ENCODE measurements at regions not wholly inside any gene's neighbourhood (a gene's known extent, or its start where the extent isn't known, plus 50 kb on each side); places are given as distances from the start of the nearest gene placed in this dataset.

- no peak overlapping the region for H3K9ac ChIP-seq (ENCODE audit: low read length)
- no peaks in the 10 kb centered on the region for H3K9me3 ChIP-seq (ENCODE audit: low read length)
- H3K27me3 ChIP-seq (ENCODE audit: control insufficient read depth in 1 of 2, insufficient read depth in 2 of 2, low read length in 2 of 2) = no peaks in the 10 kb centered on the region
- no peaks in the 10 kb centered on the region for H3K4me1 ChIP-seq (ENCODE audit: insufficient read depth, low read length)
- no peaks in the 10 kb centered on the region for H3K36me3 ChIP-seq (ENCODE audit: insufficient read depth, low read length)
- H3K4me3 ChIP-seq (ENCODE audit: low read depth in 1 of 2, low read length in 2 of 2) = no peak overlapping the region
- H3K27ac ChIP-seq (ENCODE audit: low read depth, low read length) = no peak overlapping the region
Measured at GRCh38 chr4:187598196-187598595, 397.4 kb upstream of the ZFP42 start.

DNA sequence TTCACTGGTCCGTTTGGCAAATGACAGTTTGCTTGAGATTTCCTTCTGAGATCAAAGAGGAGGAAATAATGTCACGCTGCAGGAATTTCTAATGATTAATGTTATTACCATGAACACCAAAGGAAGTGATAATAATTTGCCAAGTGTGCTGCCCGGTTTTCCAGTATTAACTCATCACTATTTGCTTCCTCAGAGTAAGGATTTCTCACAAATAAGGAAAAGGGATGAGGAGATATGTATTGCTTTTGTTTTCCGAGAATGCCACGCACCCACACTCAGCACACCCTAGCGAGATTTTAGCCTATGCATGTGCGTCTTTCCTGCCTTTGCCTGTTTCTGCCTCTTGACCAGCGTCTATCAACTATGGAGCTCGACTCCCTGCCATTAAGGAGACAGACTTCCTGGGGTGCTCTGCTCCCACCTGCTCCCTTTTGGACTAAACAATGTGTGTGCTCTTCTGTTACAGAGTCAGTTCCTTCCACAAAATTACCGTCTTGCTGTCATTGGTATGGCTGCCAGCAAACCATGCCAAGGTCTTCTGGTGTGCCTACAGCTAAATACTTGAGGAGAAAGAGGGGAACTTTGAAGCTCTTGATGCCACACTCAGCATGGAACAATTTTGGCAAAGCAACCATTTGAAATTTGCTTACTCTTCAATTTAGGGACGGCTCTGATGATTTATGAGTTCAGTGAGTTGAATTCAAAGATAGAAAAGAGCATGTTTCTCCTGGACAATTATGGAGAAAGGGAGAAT lies 393.1 kb upstream of the ZFP42 start:
- no peaks in the 10 kb centered on the region for H3K9me3 ChIP-seq (ENCODE audit: low read length)
- H3K4me1 ChIP-seq (ENCODE audit: insufficient read depth, low read length) = no peaks in the 10 kb centered on the region
- no peak overlapping the region for H3K9ac ChIP-seq (ENCODE audit: low read length)
- no peak overlapping the region for H3K27ac ChIP-seq (ENCODE audit: low read depth, low read length)
- no peak overlapping the region for H3K4me3 ChIP-seq (ENCODE audit: low read depth in 1 of 2, low read length in 2 of 2)
- H3K36me3 ChIP-seq (ENCODE audit: insufficient read depth, low read length) = no peaks in the 10 kb centered on the region
- no peaks in the 10 kb centered on the region for H3K27me3 ChIP-seq (ENCODE audit: control insufficient read depth in 1 of 2, insufficient read depth in 2 of 2, low read length in 2 of 2)

GRCh38 chr4:187603093-187604025 lies 392.2 kb upstream of the ZFP42 start:
- H3K9ac ChIP-seq (ENCODE audit: low read length) = no peak overlapping the region
- no peaks in the 10 kb centered on the region for H3K4me1 ChIP-seq (ENCODE audit: insufficient read depth, low read length)
- no peaks in the 10 kb centered on the region for H3K36me3 ChIP-seq (ENCODE audit: insufficient read depth, low read length)
- H3K27ac ChIP-seq (ENCODE audit: low read depth, low read length) = no peak overlapping the region
- H3K9me3 ChIP-seq (ENCODE audit: low read length) = no peaks in the 10 kb centered on the region
- H3K4me3 ChIP-seq (ENCODE audit: low read depth in 1 of 2, low read length in 2 of 2) = no peak overlapping the region
- no peaks in the 10 kb centered on the region for H3K27me3 ChIP-seq (ENCODE audit: control insufficient read depth in 1 of 2, insufficient read depth in 2 of 2, low read length in 2 of 2)

GRCh38 chr4:187604984-187605383 lies 390.6 kb upstream of the ZFP42 start:
- Histone ChIP-seq H3K27me3 (ENCODE audit: control insufficient read depth in 1 of 2, insufficient read depth in 2 of 2, low read length in 2 of 2) (no peaks in the 10 kb centered on the region), H3K4me3 (ENCODE audit: low read depth in 1 of 2, low read length in 2 of 2) (no peak overlapping the region), H3K36me3 (ENCODE audit: insufficient read depth, low read length) (no peaks in the 10 kb centered on the region), H3K4me1 (ENCODE audit: insufficient read depth, low read length) (no peaks in the 10 kb centered on the region), H3K27ac (ENCODE audit: low read depth, low read length) (no peak overlapping the region), H3K9ac (ENCODE audit: low read length) (no peak overlapping the region), H3K9me3 (ENCODE audit: low read length) (no peaks in the 10 kb centered on the region)

DNA sequence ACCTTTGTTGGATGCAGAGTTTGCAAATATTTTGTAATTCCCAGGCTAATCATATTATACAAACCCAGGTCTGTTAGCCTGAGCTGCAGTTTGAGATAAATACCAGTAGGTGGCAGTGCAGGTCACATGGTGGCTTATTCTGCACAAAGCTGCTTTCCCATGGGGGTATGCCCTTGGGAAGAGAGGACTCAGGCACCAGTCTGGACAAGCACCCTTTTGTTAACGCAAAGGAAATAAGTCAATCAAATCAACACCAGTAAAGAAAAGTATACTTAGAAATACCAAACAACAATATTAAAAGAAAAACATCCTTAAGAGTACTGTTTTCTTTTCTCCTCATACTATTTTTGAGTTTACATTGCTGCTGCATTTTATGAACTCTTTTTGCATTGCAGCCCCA lies 389.0 kb upstream of the ZFP42 start:
- H3K4me3 ChIP-seq (ENCODE audit: low read depth in 1 of 2, low read length in 2 of 2) = no peak overlapping the region
- no peak overlapping the region for H3K9ac ChIP-seq (ENCODE audit: low read length)
- no peaks in the 10 kb centered on the region for H3K4me1 ChIP-seq (ENCODE audit: insufficient read depth, low read length)
- no peaks in the 10 kb centered on the region for H3K27me3 ChIP-seq (ENCODE audit: control insufficient read depth in 1 of 2, insufficient read depth in 2 of 2, low read length in 2 of 2)
- H3K9me3 ChIP-seq (ENCODE audit: low read length) = no peaks in the 10 kb centered on the region
- no peak overlapping the region for H3K27ac ChIP-seq (ENCODE audit: low read depth, low read length)
- no peaks in the 10 kb centered on the region for H3K36me3 ChIP-seq (ENCODE audit: insufficient read depth, low read length)

DNA sequence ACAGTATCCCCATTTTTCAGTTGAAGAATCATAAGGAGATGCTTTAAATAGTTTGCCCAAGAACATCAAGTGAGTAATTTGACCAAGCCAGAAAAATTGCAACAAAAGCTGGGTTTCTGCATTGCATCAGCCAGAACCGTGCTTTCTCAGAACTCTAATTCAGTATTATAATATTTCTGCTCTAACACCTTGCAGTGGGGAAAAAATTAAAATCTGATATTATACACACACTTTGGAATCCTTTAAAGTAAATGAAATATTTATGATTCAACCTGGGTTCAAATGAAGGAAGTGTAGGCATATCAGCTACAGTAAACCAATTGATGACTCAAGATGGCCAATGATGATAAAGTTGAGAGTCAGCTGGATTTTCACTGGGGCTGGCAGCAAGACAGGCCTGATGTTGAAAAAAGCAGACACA lies 387.6 kb upstream of the ZFP42 start:
- Histone ChIP-seq H3K9ac (ENCODE audit: low read length) (no peak overlapping the region), H3K27me3 (ENCODE audit: control insufficient read depth in 1 of 2, insufficient read depth in 2 of 2, low read length in 2 of 2) (no peaks in the 10 kb centered on the region), H3K36me3 (ENCODE audit: insufficient read depth, low read length) (no peaks in the 10 kb centered on the region), H3K9me3 (ENCODE audit: low read length) (no peaks in the 10 kb centered on the region), H3K4me1 (ENCODE audit: insufficient read depth, low read length) (no peaks in the 10 kb centered on the region), H3K4me3 (ENCODE audit: low read depth in 1 of 2, low read length in 2 of 2) (no peak overlapping the region), H3K27ac (ENCODE audit: low read depth, low read length) (no peak overlapping the region)

DNA sequence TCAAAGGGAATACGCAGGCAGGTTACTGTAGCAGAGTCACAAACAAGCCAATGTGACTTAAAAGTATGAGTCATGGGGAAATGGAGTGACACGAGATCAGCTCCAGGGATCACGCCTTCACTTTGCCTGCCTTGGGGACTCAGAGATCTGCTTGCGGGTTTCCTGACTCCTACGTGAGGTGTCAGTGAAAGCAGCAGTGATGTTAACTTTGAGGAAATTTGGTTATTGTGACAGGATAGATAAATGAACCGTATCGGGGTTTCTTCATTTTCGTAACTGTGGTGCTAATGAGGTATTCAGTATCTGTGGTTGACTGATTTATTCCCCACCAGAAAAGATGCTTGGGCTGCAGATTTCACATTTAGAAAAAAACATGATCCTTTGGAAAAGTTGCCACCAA lies 383.3 kb upstream of the ZFP42 start:
- Histone ChIP-seq H3K27ac (ENCODE audit: low read depth, low read length) (no peak overlapping the region), H3K4me1 (ENCODE audit: insufficient read depth, low read length) (no peaks in the 10 kb centered on the region), H3K27me3 (ENCODE audit: control insufficient read depth in 1 of 2, insufficient read depth in 2 of 2, low read length in 2 of 2) (no peaks in the 10 kb centered on the region), H3K9ac (ENCODE audit: low read length) (no peak overlapping the region), H3K36me3 (ENCODE audit: insufficient read depth, low read length) (no peaks in the 10 kb centered on the region), H3K4me3 (ENCODE audit: low read depth in 1 of 2, low read length in 2 of 2) (no peak overlapping the region), H3K9me3 (ENCODE audit: low read length) (no peaks in the 10 kb centered on the region)

DNA sequence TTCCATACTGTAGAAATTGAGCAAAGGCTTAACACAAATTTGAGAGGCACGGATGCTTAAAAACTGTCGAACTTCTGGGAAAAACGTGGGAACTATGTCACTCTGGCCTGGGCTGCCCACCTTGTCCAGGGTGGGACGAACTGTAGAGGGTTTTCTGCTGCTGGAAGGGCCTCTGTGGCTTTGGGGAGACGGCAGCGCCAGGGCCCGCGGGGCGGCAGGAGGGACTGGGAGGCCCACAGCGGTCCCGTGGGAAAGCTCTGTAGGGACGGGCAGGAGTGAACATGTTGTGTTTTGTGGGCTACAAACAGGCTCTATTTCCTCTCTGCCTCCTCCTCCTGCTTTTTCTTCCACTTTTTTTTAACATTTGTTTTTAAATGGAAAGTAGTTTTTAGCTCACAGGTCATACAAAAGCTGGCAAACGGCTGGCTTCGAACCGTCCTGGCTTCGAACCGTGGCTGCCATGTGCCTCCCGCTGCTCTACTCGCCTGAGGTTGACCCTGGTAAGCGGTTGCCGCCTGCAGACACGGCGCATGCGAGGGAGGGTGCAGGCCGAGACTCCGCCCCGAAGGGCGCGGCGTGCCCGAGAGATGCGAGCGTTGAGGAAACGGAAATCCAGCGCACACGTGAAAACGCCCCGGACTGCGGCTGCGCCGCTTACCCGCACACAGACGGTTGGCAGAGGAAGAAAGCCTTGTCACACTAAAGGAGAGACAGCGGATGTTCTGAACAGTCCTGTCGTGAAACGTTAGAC lies 382.3 kb upstream of the ZFP42 start:
- Histone ChIP-seq H3K9me3 (ENCODE audit: low read length) (no peaks in the 10 kb centered on the region), H3K4me1 (ENCODE audit: insufficient read depth, low read length) (no peaks in the 10 kb centered on the region), H3K4me3 (ENCODE audit: low read depth in 1 of 2, low read length in 2 of 2) (no peak overlapping the region), H3K36me3 (ENCODE audit: insufficient read depth, low read length) (no peaks in the 10 kb centered on the region), H3K27ac (ENCODE audit: low read depth, low read length) (no peak overlapping the region), H3K27me3 (ENCODE audit: control insufficient read depth in 1 of 2, insufficient read depth in 2 of 2, low read length in 2 of 2) (no peaks in the 10 kb centered on the region), H3K9ac (ENCODE audit: low read length) (no peak overlapping the region)

DNA sequence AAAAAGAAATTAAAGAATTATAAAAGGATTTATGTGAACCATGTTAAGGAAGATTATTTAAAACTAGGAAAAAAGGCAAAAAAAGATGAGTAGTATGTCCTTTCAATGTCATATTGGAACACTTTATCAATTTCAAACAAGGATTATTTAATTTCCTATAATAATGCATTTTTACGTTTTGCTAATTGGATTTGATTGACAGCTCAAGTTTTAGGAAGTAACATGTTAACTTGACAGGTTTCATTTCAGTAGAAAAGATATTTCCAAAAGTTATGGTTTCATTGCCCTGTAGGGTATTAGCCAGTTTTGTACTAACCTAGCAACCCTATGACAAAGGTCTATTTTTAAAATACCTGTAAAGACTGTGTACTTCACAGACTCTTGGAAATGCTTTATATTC lies 379.6 kb upstream of the ZFP42 start:
- H3K27me3 ChIP-seq (ENCODE audit: control insufficient read depth in 1 of 2, insufficient read depth in 2 of 2, low read length in 2 of 2) = no peaks in the 10 kb centered on the region

GRCh38 chr4:187617113-187617512 lies 378.5 kb upstream of the ZFP42 start:
- no peaks in the 10 kb centered on the region for H3K4me1 ChIP-seq (ENCODE audit: insufficient read depth, low read length)
- H3K36me3 ChIP-seq (ENCODE audit: insufficient read depth, low read length) = no peaks in the 10 kb centered on the region
- no peaks in the 10 kb centered on the region for H3K27me3 ChIP-seq (ENCODE audit: control insufficient read depth in 1 of 2, insufficient read depth in 2 of 2, low read length in 2 of 2)
- H3K9me3 ChIP-seq (ENCODE audit: low read length) = no peaks in the 10 kb centered on the region
- H3K27ac ChIP-seq (ENCODE audit: low read depth, low read length) = no peak overlapping the region
- no peak overlapping the region for H3K9ac ChIP-seq (ENCODE audit: low read length)
- H3K4me3 ChIP-seq (ENCODE audit: low read depth in 1 of 2, low read length in 2 of 2) = no peak overlapping the region

More for the DNA sequence above, 379.6 kb upstream of the ZFP42 start:
- Histone ChIP-seq H3K9ac (ENCODE audit: low read length) (no peak overlapping the region), H3K27ac (ENCODE audit: low read depth, low read length) (no peak overlapping the region), H3K9me3 (ENCODE audit: low read length) (no peaks in the 10 kb centered on the region), H3K36me3 (ENCODE audit: insufficient read depth, low read length) (no peaks in the 10 kb centered on the region), H3K4me1 (ENCODE audit: insufficient read depth, low read length) (no peaks in the 10 kb centered on the region), H3K4me3 (ENCODE audit: low read depth in 1 of 2, low read length in 2 of 2) (no peak overlapping the region)

- H3K27me3 ChIP-seq (ENCODE audit: control insufficient read depth in 1 of 2, insufficient read depth in 2 of 2, low read length in 2 of 2) = no peaks in the 10 kb centered on the region
- no peak overlapping the region for H3K4me3 ChIP-seq (ENCODE audit: low read depth in 1 of 2, low read length in 2 of 2)
- no peaks in the 10 kb centered on the region for H3K4me1 ChIP-seq (ENCODE audit: insufficient read depth, low read length)
- no peak overlapping the region for H3K27ac ChIP-seq (ENCODE audit: low read depth, low read length)
- H3K9me3 ChIP-seq (ENCODE audit: low read length) = no peaks in the 10 kb centered on the region
- no peak overlapping the region for H3K9ac ChIP-seq (ENCODE audit: low read length)
- no peaks in the 10 kb centered on the region for H3K36me3 ChIP-seq (ENCODE audit: insufficient read depth, low read length)
Measured at GRCh38 chr4:187618701-187619281, 376.8 kb upstream of the ZFP42 start.
